HEK293T (cell line): ENCODE measurements at regions not wholly inside any gene's neighbourhood (a gene's known extent, or its start where the extent isn't known, plus 50 kb on each side); places are given as distances from the start of the nearest gene placed in this dataset.

Experiments
- ARNT ChIP-seq: fragments of 450-650 bp; IDR thresholded peaks from 2 replicates; pipeline ENCODE4 v1.6.1; 2017; ENCODE audit warnings: mild to moderate bottlenecking
- BHLHE40 ChIP-seq: fragments of 450-650 bp; IDR thresholded peaks from 2 replicates; pipeline ENCODE4 v1.6.1; 2016; ENCODE audit warnings: mild to moderate bottlenecking, moderate library complexity, borderline replicate concordance
- ELF4 ChIP-seq: fragments of 450-650 bp; IDR thresholded peaks from 2 replicates; pipeline ENCODE4 v1.6.1; 2017; ENCODE audit warnings: antibody characterized with exemption
- FOXA1 ChIP-seq: fragments of 450-650 bp; IDR thresholded peaks from 2 replicates; pipeline ENCODE4 v1.6.1; 2016; ENCODE audit warnings: mild to moderate bottlenecking
- FOXK2 ChIP-seq: fragments of 450-650 bp; IDR thresholded peaks from 2 replicates; pipeline ENCODE4 v1.6.1; 2016; ENCODE audit warnings: mild to moderate bottlenecking
- FOXM1 ChIP-seq: fragments of 450-650 bp; IDR thresholded peaks from 2 replicates; pipeline ENCODE4 v1.6.1; 2017; ENCODE audit warnings: mild to moderate bottlenecking, borderline replicate concordance
- HDGF ChIP-seq: fragments of 450-650 bp; IDR thresholded peaks from 2 replicates; pipeline ENCODE4 v1.6.1; 2017; ENCODE audit warnings: antibody characterized with exemption, borderline replicate concordance
- LEF1 ChIP-seq: fragments of 450-650 bp; IDR thresholded peaks from 2 replicates; pipeline ENCODE4 v1.6.1; 2017; ENCODE audit warnings: mild to moderate bottlenecking, borderline replicate concordance
- NFRKB ChIP-seq: fragments of 450-650 bp; IDR thresholded peaks from 2 replicates; pipeline ENCODE4 v1.6.1; 2016; ENCODE audit warnings: mild to moderate bottlenecking, moderate library complexity
- TARDBP ChIP-seq: fragments of 450-650 bp; IDR thresholded peaks from 2 replicates; pipeline ENCODE4 v1.6.1; 2016
- TF ChIP-seq, protein P1 (sequence below): fragments of 450-650 bp; IDR thresholded peaks from 2 replicates; pipeline ENCODE4 v1.6.1; 2016

DNA sequence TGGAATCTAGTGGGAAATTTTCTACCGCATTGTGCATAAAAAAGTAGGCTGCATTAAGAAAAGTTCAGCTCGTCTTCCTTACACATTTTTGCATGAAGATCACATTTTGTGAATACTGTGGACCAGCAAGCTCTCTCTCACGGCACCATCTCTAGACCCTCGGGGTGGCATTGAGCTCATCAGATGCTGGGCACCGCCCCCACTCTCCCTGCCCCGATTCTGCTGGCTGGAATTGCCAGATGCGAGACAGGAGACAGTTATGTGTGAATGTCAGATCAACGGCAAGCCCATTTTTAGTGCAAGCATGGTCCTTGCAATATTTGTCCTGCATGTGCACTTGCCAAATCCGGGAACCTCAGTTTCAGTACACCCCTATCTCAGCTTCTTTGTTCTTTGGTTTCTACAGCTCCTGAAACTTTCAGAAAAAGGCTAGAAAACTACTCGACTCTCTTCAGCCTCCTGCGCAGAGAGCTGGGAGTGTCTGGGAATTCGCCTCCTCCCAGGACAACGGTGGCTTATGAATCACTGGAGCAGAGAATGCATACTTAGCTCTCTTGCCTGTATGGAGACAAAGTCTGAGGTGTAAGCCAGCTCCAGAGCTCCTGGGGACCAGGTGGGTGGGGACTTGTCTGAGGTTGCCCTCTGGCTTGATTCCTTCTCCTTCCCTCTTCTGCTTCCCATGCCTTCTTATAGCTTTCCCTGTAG is 285.2 kb upstream of the ATP10A start:
- TF ChIP-seq, protein P1, sequence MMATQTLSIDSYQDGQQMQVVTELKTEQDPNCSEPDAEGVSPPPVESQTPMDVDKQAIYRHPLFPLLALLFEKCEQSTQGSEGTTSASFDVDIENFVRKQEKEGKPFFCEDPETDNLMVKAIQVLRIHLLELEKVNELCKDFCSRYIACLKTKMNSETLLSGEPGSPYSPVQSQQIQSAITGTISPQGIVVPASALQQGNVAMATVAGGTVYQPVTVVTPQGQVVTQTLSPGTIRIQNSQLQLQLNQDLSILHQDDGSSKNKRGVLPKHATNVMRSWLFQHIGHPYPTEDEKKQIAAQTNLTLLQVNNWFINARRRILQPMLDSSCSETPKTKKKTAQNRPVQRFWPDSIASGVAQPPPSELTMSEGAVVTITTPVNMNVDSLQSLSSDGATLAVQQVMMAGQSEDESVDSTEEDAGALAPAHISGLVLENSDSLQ: no peak
- no peak for TF ChIP-seq NFRKB
- no peak for TF ChIP-seq LEF1
- no peak for TF ChIP-seq BHLHE40
- TF ChIP-seq FOXK2: no peak
- TF ChIP-seq ARNT: no peak
- TF ChIP-seq ELF4: no peak
- TF ChIP-seq FOXA1: no peak
- TF ChIP-seq FOXM1: no peak
- no peak for TF ChIP-seq TARDBP
- no peak for TF ChIP-seq HDGF
